ENCODE measurements at regions not wholly inside any gene's neighbourhood (a gene's known extent, or its start where the extent isn't known, plus 50 kb on each side); places are given as distances from the start of the nearest gene placed in this dataset.

DNA sequence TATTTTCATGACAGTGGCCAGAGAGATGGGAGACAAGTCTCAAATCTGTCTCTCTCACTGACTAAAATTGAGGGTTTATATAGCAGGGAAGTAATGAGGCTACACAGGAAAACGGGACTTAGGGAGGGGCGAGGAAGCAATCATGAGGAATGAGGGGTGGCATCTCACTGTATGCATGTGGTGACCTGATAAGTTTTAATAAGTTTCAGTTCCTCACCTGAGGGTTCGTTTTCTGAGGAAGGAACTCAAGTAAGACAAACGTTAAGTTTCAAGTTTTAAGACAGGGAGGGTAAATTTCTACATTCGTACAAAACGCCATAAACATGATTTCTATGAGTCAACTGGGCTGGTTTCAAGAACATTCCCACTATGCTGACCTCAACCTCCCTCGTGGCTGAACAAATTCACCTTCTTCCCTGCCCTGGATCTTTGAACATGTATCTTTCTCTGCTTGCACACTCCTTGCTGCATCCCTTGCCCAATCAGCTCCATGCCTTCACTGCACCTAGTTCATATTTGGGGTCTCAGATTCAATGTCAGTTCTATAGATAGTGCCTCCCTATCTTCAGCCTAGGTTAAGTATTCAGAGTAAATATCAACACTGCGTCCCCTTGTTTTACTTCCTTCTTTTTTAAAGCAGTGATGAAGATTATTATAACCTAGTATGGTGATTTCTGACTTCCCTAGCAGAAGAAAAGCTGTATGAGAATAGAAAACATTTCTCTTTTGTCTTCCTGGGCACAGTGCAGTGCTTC, 53.3 kb upstream of the CNTNAP5 start:
- Mint-ChIP-seq H3K9me3 (no peaks in the 10 kb centered on the region), H3K36me3 (ENCODE audit: low read depth) (no peaks in the 10 kb centered on the region)

More for the DNA sequence above, 53.3 kb upstream of the CNTNAP5 start:
- TF ChIP-seq, protein P1, sequence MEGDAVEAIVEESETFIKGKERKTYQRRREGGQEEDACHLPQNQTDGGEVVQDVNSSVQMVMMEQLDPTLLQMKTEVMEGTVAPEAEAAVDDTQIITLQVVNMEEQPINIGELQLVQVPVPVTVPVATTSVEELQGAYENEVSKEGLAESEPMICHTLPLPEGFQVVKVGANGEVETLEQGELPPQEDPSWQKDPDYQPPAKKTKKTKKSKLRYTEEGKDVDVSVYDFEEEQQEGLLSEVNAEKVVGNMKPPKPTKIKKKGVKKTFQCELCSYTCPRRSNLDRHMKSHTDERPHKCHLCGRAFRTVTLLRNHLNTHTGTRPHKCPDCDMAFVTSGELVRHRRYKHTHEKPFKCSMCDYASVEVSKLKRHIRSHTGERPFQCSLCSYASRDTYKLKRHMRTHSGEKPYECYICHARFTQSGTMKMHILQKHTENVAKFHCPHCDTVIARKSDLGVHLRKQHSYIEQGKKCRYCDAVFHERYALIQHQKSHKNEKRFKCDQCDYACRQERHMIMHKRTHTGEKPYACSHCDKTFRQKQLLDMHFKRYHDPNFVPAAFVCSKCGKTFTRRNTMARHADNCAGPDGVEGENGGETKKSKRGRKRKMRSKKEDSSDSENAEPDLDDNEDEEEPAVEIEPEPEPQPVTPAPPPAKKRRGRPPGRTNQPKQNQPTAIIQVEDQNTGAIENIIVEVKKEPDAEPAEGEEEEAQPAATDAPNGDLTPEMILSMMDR (conservative IDR thresholded peaks at IDR 0.05) = no peak
- Histone ChIP-seq H3K27me3 (ENCODE audit: control insufficient read depth, insufficient read depth, low read length, poor library complexity, severe bottlenecking) (no peaks in the 10 kb centered on the region), H3K36me3 (ENCODE audit: control insufficient read depth, insufficient read depth, low read length) (no peaks in the 10 kb centered on the region), H3K4me3 (ENCODE audit: low read length) (no peak overlapping the region), H3K4me1 (ENCODE audit: control insufficient read depth, insufficient read depth, low read length) (no peaks in the 10 kb centered on the region), H3K9ac (ENCODE audit: extremely low read depth, low read length, poor library complexity, severe bottlenecking) (no peak overlapping the region), H3K27ac (ENCODE audit: low read depth, low read length) (no peak overlapping the region), H3K9me3 (ENCODE audit: control insufficient read depth, low read length) (no peaks in the 10 kb centered on the region)
- H3K27me3 Mint-ChIP-seq (ENCODE audit: insufficient read depth) = no peaks in the 10 kb centered on the region
- H3K27ac Mint-ChIP-seq = no peak overlapping the region
- 83 to 89% methylated on average over 7 to 8 of the region's 8 CpGs for WGBS, 2 experiments (ENCODE audit: insufficient coverage in 1 of 2, insufficient read length in 1 of 2)
- no peak for DNase-seq
- H3K4me1 Mint-ChIP-seq = no peaks in the 10 kb centered on the region
- H3K4me3 Mint-ChIP-seq = no peak overlapping the region
